Loucy (cell line): ENCODE measurements at regions not wholly inside any gene's neighbourhood (a gene's known extent, or its start where the extent isn't known, plus 50 kb on each side); places are given as distances from the start of the nearest gene placed in this dataset.

ENCODE experiments used
- EZH2phosphoT487 ChIP-seq: fragments of 200-600 bp; IDR thresholded peaks from 2 replicates; pipeline ENCODE4 v1.6.1; 2018; ENCODE audit warnings: antibody characterized with exemption, mild to moderate bottlenecking, moderate library complexity, borderline replicate concordance
- TF ChIP-seq, protein P1 (sequence below): fragments of 200-600 bp; sonication (generic); conservative IDR thresholded peaks from 2 replicates; pipeline ENCODE4 v1.5.1; 2014; ENCODE audit warnings: mild to moderate bottlenecking, antibody characterized with exemption, low read length

DNA sequence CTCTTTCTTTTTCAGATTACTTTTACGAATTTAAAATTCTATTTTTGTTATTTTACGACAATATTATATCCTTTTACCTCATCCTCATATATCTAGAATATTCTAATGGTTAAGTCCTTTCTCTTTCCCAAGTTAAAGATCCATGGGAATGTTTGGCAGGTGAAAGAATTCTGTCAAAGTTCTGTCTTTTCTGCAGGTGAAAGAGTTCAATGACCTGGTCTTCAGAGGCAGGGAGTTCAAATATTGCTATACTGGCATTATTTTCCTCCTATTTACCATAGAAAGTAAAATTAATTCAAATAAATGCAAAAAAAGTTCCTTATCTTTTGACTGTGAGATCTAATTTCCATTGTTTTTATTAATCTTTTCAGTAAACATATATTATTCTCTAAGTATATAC, 194.3 kb downstream of the ARL4A start:
- TF ChIP-seq, protein P1, sequence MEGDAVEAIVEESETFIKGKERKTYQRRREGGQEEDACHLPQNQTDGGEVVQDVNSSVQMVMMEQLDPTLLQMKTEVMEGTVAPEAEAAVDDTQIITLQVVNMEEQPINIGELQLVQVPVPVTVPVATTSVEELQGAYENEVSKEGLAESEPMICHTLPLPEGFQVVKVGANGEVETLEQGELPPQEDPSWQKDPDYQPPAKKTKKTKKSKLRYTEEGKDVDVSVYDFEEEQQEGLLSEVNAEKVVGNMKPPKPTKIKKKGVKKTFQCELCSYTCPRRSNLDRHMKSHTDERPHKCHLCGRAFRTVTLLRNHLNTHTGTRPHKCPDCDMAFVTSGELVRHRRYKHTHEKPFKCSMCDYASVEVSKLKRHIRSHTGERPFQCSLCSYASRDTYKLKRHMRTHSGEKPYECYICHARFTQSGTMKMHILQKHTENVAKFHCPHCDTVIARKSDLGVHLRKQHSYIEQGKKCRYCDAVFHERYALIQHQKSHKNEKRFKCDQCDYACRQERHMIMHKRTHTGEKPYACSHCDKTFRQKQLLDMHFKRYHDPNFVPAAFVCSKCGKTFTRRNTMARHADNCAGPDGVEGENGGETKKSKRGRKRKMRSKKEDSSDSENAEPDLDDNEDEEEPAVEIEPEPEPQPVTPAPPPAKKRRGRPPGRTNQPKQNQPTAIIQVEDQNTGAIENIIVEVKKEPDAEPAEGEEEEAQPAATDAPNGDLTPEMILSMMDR, result no peak
- TF ChIP-seq EZH2phosphoT487, result no peak
